HG02870 (cell line): ENCODE measurements at regions not wholly inside any gene's neighbourhood (a gene's known extent, or its start where the extent isn't known, plus 50 kb on each side); places are given as distances from the start of the nearest gene placed in this dataset.
"Not testable (repeated sequence)": the region's sequence is repeated elsewhere in the genome, so short reads cannot be mapped to it uniquely, and the experiment has no call there.

Experiments used
- ATAC-seq: cut with Tn5 transposase; IDR thresholded peaks from one replicate; pipeline ENCODE4 v1.9.1; 2021; ENCODE audit warnings: mild to moderate bottlenecking, moderate library complexity; ENCODE audit not compliant: unreplicated experiment

DNA sequence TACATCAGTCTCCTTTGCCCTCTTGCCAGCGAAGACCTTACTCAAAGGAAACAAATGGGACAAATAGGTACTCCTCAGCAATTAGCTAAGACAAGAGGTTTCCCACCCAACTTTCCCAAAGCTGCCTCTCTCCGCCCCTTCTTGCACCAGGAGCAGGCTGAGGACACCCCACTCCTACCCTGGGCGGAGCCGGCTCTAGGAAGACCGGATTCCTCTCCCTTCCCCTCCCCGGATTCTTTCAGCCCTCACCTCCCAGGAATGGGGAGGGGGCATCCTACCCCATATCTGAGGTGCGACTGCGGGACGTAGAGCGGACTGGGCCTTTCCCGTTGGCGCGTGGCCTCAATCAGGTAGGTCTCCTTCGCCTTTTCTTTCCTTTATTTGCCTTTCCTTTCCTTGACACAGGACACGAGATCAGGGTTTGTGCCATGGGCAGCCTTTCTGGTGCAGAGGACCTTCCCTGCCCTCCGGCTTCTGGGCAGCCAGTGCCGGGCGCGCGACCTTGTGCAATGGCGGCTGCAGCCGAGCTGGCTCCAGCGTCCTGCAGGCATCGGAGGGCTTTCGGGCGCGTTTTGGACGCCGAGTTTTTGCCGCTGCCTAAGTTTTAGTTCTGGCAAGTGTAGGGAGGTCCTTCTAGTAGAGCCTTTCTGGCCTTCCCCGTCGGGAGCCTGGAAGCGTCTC lies 279.9 kb downstream of the PLS3 start:
- ATAC-seq, result not testable (repeated sequence)

- ATAC-seq, result not testable (repeated sequence)
These were observed 290.0 kb downstream of the PLS3 start for GRCh38 chrX:115850986-115851385.

DNA sequence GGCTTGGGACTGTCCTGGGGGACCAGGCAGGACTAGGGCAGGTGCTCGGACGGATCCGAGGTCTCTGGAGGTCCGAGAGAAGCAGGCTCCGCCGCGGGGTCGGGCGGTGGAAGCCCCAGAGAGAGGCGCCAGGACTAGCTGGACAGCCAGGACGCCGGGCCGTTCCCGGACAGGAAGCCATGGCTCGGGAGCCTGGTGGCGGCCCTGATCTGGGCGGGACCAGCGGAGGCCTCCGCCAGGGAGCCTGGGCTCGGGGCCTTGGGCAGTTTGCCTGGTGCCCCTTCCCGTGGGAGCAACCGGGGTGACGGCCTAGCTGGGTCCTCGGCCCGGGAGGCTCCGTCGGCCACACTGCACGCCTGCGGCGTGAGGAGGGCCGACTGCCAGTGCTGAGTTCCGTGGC lies 292.3 kb downstream of the PLS3 start:
- not testable (repeated sequence) for ATAC-seq

DNA sequence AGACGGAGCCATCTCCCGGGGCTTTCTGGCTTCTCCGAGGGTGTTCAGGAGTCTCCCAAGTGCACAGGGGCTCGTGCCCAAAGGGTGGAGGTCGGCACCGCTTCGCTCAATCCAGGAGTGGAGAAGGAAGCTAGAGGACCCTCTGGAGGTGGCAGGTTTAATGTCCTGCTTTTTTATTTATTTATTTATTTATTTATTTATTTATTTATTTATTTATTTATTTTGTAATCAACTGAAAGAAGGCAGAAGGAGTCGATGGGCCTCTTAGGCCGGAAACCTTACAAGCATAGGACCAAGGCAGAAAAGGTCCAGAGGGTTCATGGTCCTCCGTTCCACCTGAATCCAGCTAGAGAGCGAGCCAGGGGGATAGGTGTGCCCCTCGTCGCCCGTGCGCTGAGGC lies 289.4 kb upstream of the AGTR2 start:
- not testable (repeated sequence) for ATAC-seq

- ATAC-seq, result not testable (repeated sequence)
These were observed 286.4 kb upstream of the AGTR2 start for GRCh38 chrX:115884121-115884520.

DNA sequence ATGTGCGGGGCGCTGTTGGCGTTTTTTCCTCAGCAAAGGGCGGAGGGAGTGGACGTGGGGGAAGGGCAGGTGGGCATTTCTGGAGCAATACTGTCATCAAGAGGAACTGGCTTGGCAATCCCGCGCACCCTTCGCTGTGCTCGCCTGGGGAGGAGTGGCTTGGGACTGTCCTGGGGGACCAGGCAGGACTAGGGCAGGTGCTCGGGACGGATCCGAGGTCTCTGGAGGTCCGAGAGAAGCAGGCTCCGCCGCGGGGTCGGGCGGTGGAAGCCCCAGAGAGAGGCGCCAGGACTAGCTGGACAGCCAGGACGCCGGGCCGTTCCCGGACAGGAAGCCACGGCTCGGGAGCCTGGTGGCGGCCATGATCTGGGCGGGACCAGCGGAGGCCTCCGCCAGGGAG lies 282.5 kb upstream of the AGTR2 start:
- ATAC-seq, result not testable (repeated sequence)

GRCh38 chrX:115888519-115888918 lies 282.0 kb upstream of the AGTR2 start:
- ATAC-seq, result not testable (repeated sequence)

DNA sequence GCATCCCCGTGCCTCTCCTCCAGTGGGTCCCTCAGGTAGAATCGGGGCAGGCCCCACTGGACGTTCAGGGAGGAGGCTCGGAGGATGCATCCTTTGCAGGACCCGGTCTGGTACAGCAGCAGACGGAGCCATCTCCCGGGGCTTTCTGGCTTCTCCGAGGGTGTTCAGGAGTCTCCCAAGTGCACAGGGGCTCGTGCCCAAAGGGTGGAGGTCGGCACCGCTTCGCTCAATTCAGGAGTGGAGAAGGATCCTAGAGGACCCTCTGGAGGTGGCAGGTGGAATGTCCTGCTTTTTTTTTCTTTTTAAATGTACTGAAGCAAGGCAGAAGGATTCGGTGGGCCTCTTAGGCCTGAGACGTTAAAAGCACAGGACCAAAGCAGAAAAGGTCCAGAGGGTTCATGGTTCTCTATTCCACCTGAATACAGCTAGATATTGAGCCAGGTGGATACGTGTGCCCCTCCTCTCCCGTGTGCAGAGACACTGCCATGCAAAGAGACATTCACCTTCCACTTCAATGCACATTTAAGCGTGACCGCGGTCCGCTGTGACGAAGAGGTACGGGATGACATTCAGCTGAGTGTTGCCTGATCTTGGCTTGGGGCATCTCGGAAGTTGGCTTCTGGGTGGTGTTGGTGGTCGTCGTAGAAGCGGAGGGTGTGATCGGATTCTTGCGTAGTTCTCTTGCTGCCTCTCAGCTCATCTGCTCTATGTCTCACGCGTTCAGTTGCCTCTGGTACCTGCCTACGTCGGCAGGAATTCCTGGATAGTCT lies 281.2 kb upstream of the AGTR2 start:
- ATAC-seq, result no peak

DNA sequence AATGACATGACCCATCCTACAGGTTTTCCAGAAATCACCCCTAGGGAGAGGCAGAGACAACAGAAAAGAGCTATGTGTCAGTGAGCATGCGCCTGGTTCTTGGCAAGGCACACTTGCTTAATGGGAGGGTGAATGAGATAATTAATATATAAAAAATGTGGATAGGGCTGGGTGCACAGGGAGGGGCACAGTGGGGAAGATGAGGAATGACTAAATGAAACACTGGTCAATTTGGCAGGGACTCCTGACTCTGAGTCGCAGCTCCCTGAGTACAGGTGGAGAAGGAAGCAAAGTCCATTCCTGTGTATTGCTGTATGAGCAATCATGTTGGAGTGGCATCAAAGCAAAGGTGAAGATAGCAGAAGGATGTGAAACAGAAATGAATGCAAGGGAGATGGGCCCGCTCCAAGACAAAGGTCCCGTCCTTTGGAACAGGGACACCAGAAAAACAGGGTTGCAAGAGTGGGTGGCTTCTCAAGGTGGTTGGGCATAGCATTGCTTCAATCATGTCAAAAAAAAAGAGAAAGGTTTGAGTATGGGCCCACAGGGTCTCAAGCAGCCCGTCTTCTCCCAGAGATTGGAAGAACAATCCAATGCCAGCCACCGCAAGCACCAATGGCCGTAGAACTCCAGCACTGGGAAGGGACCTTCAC lies 278.4 kb upstream of the AGTR2 start:
- ATAC-seq, result no peak

GRCh38 chrX:115892787-115893671 lies 277.5 kb upstream of the AGTR2 start:
- ATAC-seq, result peak; percentile 55

DNA sequence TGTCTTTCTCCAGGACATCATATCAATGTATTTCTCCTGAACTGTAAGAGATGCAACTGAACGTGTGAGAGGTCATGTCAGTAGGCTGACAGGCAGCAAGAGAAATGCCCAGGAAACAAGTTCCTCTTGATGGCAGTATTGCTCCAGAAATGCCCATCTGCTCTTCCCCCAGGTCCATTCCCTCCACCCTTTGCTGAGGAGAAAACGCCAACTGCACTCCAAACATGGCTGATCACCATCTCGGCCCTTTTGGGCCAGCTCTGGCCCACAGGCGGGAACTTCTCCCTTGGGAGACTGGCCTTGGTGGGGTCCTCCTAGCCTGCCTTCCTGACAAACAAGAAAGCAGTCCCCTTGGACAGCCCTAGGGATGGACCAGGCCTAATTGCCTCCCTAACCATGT lies 276.5 kb upstream of the AGTR2 start:
- ATAC-seq, result peak; percentile 30

DNA sequence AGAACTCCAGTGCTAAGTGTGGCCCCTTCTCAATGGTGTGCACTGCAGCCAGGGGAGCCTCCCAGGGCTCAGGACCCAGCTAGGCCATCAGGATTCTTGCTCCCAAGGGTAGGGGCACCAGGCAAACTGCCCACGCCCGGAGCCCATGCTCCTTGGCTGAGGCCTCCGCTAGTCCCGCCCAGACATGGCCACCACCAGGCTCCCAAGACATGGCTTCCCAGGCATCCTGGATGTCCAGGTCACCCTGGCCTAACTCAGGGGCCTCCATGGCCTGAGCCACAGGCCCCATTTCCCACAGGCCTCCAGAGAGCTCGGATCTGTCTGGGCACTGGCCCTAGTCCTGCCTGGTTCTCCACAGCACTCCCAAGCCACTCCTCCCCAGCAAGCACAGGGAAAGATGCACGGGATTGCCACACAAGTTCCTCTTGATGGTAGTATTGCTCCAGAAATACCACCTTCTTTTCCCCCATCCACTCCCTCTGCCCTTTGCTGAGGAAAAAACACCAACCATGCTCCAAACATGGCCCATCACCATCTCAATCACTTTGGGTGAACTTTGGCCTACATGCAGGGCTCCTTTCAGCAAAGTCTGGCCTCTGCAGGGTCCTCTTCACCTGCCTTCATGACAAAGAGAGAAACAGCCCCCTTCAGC lies 274.7 kb upstream of the AGTR2 start:
- no peak for ATAC-seq

- ATAC-seq, result no peak
These were observed 274.2 kb upstream of the AGTR2 start for GRCh38 chrX:115896362-115896761.

DNA sequence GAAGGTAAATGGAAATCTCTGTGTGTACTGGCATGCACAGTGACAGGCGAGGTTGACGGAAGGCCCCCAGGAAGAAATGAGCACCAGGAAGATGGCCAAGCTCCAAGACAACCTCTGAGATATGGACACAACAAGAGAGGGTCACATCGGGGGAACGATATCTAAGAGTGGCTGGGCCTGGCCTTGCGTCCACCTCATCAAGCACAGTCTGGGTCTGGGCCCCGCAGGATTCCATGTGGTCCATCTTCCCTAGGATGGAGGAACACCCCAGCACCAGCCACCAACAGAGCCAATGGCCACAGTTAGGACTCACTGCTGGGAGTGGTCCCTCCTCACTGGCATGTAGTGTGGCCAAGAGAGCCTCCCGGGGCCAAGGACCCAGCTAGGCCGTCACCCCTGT lies 272.6 kb upstream of the AGTR2 start:
- ATAC-seq, result no peak

DNA sequence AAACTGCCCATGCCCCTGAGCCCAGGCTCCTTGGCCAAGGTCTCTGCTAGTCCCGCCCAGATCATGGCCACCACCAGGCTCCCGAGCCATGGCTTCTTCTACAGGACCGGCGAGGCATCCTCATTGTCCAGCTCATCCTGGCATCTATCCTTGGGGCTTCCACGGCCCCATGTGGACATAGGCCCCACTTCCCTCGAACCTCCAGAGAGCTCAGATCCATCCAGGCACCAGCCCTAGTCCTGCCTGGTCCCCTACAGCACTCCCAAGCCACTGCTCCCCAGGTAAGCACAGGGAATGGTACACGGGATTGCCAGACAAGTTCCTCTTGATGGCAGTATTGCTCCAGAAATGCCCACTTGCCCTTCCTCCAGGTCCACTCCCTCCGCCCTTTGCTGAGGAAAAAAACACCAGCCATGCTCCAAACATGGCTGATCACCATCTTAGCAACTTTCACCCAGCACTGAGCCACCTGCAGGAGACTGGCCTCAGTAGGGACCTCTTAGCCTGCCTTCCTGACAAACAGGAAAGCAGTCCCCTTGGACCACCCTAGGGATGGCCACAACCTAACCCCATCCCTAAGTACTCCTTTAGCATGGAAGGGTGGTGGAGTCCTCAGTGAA lies 272.1 kb upstream of the AGTR2 start:
- peak; percentile 64 for ATAC-seq

DNA sequence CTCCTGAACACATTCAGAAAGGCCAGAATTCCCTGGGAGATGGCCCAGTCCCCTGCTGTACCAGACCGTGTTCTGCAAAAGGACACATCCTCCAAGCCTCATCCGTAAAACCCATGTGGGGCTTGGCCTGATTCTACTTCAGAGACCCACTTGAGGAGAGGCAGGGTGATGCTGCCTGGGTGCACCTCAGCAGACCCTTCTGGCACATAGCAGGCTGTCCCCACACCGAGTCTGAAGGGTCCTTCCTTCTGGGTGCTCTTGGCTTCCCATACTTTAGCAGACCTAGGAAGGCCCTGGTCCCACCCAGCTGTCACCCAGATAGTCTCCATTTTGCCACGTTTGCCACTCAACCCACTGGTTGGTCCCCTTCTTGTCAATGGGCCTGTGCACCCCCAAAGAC lies 270.1 kb upstream of the AGTR2 start:
- no peak for ATAC-seq

GRCh38 chrX:115901241-115901640 lies 269.3 kb upstream of the AGTR2 start:
- ATAC-seq, result no peak

- no peak for ATAC-seq
These were observed 267.5 kb upstream of the AGTR2 start for GRCh38 chrX:115902995-115903394.

- ATAC-seq, result no peak
These were observed 264.3 kb upstream of the AGTR2 start for GRCh38 chrX:115906276-115906675.

- no peak for ATAC-seq
These were observed 263.7 kb upstream of the AGTR2 start for GRCh38 chrX:115906881-115907280.
